ENCODE measurements at regions not wholly inside any gene's neighbourhood (a gene's known extent, or its start where the extent isn't known, plus 50 kb on each side); places are given as distances from the start of the nearest gene placed in this dataset.

DNA sequence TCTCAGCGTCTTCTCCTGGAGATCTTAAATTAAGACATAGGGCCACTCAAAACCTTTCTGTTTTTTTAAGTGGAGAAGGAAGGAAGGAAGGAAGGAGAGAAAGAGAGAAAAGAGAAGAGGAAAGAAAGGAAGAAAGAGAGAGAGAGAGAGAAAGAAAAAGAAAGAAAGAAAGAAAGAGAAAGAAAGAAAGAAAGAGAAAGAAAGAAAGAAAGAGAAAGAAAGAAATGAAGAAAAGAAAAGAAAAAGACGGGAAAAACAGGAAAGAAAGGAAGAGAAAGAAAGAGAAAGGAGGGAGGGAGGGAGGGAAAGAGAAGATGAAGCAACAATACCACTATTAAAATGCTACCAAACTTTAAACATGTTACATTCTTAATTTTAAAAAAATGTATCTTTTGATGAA, 336.5 kb upstream of the ARID1B start:
- TF ChIP-seq POLR2A (IDR thresholded peaks at IDR 0.05): no peak
- TF ChIP-seq, protein P1, sequence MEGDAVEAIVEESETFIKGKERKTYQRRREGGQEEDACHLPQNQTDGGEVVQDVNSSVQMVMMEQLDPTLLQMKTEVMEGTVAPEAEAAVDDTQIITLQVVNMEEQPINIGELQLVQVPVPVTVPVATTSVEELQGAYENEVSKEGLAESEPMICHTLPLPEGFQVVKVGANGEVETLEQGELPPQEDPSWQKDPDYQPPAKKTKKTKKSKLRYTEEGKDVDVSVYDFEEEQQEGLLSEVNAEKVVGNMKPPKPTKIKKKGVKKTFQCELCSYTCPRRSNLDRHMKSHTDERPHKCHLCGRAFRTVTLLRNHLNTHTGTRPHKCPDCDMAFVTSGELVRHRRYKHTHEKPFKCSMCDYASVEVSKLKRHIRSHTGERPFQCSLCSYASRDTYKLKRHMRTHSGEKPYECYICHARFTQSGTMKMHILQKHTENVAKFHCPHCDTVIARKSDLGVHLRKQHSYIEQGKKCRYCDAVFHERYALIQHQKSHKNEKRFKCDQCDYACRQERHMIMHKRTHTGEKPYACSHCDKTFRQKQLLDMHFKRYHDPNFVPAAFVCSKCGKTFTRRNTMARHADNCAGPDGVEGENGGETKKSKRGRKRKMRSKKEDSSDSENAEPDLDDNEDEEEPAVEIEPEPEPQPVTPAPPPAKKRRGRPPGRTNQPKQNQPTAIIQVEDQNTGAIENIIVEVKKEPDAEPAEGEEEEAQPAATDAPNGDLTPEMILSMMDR (IDR thresholded peaks at IDR 0.05): no peak
- no peak for DNase-seq
- 52 to 85% (median 73%) methylated on average over 2 of the region's 2 CpGs for WGBS, 4 donors

DNA sequence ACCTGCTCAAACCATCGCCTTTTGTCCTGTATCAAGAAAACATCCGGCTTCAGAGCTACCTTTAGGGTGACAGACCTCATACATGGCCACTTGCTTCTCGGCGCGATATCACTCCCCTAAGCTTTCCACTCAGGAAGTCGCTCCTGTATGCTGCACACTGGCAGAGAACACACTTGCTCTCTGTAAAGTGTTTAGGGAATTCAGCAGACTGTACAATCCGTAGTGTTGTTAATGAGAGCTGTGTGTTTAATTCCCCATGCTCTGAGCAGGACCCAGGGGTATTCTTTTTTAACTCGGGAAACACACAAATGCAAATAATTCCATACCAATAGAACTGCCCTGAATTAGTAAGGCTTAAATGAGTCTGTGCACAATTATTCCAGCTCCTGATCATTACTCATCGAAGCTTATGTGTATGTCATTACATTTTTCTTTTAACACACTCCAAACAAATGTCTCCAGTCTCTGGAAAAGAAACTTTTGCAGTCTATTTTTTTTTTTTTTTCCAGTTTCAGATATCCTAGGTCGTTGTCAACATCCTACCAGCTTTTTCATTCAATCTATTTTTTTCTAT, 338.7 kb upstream of the ARID1B start:
- TF ChIP-seq, protein P1 (IDR thresholded peaks at IDR 0.05): no peak
- TF ChIP-seq POLR2A (IDR thresholded peaks at IDR 0.05): no peak
- Histone ChIP-seq H3K4me3 (no peak overlapping the region), H3K36me3 (replicated peaks in 1 of 2) (no peaks in the 10 kb centered on the region), H3K4me1 (replicated peaks in 1 of 2) (no peaks in the 10 kb centered on the region), H3K27ac (no peak overlapping the region), H3K27me3 (no peaks in the 10 kb centered on the region), H3K9me3 (replicated peaks in 1 of 3) (no peaks in the 10 kb centered on the region)
- 72 to 78% (median 74%) methylated on average over 9 to 10 of the region's 10 CpGs for WGBS, 4 donors
- intact Hi-C loops (cut with DNase I): no loop called here
- DNase-seq: no peak

More for the DNA sequence above, 336.5 kb upstream of the ARID1B start:
- no peaks in the 10 kb centered on the region for H3K9me3 ChIP-seq (replicated peaks in 1 of 3)
- no peaks in the 10 kb centered on the region for H3K4me1 ChIP-seq (replicated peaks in 1 of 2)
- intact Hi-C loops (cut with DNase I): no loop called here
- H3K4me3 ChIP-seq: no peak overlapping the region
- H3K27me3 ChIP-seq: no peaks in the 10 kb centered on the region
- H3K27ac ChIP-seq: no peak overlapping the region
- no peaks in the 10 kb centered on the region for H3K36me3 ChIP-seq (replicated peaks in 1 of 2)

DNA sequence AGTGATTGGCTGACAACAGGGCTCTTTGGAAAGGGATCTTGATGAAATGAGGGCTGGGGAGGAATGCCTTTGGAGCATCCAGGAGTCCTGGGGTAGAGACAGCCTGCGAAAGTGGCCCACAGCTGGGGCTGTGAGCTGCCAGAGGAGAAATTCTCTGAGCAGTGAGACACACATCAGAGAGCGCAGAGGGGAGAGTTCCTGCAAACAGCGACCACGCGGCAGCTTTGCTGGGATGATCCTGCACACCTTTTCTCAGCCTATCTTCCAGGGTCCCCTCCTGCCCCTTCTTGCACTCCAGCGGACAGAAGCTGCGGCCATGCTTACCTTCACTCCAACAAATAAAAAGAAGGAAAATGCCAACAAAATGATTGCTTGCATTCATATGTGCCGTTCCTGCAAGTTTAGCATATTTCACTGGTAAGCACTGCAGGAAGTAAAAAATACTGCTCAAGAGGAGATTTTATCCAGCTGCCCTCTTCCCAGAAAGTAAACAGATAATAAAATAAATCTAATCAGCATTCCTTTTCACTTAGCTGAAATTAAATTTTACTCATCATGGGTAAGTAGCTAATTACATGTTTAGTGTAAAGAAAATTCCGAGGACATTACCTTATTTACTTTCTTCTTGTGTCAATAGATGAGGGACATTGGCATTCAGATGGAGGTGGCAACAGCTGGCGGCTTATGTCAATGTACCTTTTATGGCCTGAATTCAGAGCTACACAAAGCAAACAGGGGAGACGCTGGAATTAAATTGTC, 339.9 kb upstream of the ARID1B start:
- TF ChIP-seq POLR2A (IDR thresholded peaks at IDR 0.05): no peak
- TF ChIP-seq, protein P1 (IDR thresholded peaks at IDR 0.05): no peak
- Histone ChIP-seq H3K4me1 (replicated peaks in 1 of 2) (no peaks in the 10 kb centered on the region), H3K4me3 (no peak overlapping the region), H3K36me3 (replicated peaks in 1 of 2) (no peaks in the 10 kb centered on the region), H3K27me3 (no peaks in the 10 kb centered on the region), H3K9me3 (replicated peaks in 1 of 3) (no peaks in the 10 kb centered on the region), H3K27ac (no peak overlapping the region)
- 61 to 70% (median 67%) methylated on average over 11 of the region's 11 CpGs for WGBS, 4 donors
- no peak for DNase-seq
- intact Hi-C loops (cut with DNase I): no loop called here

DNA sequence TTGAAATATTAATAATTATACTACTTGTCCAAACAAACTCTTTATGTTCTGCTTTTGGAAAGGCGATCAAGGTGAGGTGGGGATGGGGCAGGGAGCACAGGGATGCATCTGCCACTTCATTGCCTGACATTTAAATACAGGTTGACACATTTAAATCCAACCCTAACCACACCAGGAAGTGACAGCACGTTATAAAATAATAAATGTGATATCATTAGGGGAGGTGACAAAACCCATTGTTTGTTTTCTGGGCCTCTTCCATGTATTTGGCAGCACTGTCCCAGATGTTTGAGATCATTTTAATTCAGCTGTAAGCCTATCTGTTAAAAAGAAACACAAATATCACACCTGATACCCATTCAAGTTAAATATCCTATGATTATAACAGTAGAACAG, 342.4 kb upstream of the ARID1B start:
- H3K4me1 ChIP-seq (replicated peaks in 1 of 2): no peaks in the 10 kb centered on the region
- H3K9me3 ChIP-seq (replicated peaks in 1 of 3): no peaks in the 10 kb centered on the region
- intact Hi-C loops (cut with DNase I): no loop called here
- no peaks in the 10 kb centered on the region for H3K36me3 ChIP-seq (replicated peaks in 1 of 2)
- TF ChIP-seq POLR2A (IDR thresholded peaks at IDR 0.05): no peak
- TF ChIP-seq, protein P1 (IDR thresholded peaks at IDR 0.05): no peak
- no peak for DNase-seq
- H3K27ac ChIP-seq: no peak overlapping the region
- WGBS, 4 donors: 68 to 76% (median 71%) methylated on average over 2 of the region's 2 CpGs
- no peaks in the 10 kb centered on the region for H3K27me3 ChIP-seq
- no peak overlapping the region for H3K4me3 ChIP-seq
